NCI-H187 (cell line): ENCODE measurements at regions not wholly inside any gene's neighbourhood (a gene's known extent, or its start where the extent isn't known, plus 50 kb on each side); places are given as distances from the start of the nearest gene placed in this dataset.
"Not testable (repeated sequence)": the region's sequence is repeated elsewhere in the genome, so short reads cannot be mapped to it uniquely, and the experiment has no call there.

Source experiments
- DNase-seq, 2 experiments: peaks; one replicate each; lab custom pipeline; 2025; lab: John Stamatoyannopoulos, UW

DNA sequence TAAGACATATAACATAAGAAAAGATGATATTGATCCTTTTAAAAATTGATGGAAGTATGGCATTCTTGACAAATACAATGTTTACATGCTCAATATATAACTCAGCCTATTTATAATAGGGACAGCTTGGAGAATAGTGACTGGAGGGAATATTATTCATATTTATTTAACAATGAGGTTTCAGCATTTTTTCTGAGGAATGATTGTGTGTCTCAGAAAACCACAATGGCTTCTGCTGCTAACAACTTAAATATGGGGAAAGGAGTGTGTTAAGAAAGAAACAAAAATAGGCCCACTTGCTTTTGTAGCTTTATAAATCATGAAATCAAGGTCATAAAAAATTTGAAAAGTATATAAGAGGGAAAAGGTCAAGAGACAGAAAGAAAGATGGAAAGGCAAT is 163.2 kb upstream of the TBX18 start:
- no peak for DNase-seq

DNA sequence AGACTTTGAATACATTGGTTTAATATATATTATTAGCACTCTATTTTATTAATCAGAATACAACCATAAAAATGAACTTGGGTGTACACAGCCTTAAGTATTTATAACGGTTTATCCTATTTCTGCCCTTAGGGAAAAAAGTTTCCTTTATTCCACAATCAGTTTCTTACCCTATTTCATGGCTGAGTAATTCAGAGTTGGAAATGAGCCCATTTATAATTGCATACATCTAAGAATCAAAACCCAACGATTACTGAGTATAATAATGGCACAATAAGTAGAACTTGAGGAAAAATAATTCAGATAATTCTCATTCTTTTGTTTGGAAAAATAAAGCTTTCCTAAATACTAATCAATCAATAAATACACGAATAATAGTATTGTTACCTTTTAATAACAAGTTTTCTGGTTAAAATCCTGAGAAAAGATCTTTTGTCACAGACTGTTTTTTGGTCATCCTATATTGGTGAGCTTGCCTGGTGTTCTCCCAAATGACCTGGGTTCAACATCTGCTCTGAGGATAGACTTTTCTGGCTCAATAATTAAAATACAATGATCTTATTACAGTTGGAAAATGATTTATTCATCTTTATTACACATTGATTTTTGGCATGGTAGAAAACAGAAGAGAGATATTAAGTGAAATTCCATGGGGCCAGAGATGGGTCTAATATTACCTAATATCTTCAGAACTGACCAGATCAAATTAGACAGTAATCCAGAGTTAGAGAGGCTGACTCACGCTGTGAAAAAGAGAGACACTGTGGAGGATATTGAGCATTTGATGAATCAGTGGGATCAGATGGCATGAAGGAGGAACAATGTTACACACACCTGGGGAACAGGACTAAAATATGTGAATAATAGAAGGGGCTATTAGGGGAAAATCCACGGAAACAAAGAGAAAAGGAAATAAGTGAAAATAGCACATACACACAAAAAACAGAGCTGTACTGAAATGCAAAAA is 162.1 kb upstream of the TBX18 start:
- no peak for DNase-seq

DNA sequence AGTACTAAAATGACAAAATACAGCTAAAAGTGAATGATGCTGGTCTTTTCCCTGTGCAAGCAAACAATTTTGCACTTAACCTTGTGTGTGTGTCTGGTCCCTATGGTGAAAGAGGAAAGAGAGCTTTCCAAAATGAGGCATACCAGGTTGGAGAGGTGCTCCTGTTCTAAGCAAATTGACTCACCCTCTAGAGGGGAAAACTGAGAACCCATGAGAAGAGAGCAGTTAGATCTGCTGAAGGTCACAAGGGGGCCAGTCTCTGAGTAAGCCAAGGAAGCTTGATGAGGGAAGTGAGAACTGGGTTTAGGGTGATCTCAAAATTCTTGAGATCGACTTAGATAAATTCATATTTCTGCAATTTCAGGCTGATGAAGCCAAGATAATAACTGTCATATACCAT is 157.5 kb upstream of the TBX18 start:
- no peak for DNase-seq

DNA sequence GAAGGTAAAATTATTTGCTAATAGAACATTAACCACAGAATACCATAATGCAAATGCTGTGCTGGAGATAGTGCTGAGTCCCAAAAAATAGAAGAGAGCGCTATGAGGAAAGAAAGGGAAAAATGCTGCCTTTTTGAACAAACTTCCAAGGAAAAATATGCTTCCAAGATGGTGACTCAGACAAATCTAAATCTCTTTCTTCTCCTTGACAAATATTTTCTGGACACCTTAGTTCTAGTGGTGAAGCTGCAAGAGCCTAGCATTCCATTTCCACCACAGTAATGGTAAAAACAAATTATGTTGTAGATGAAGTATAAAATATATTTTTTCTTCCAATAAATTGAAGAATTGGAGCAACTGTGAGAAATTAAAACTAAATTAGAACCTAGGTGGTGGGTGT is 155.6 kb upstream of the TBX18 start:
- DNase-seq = no peak

DNA sequence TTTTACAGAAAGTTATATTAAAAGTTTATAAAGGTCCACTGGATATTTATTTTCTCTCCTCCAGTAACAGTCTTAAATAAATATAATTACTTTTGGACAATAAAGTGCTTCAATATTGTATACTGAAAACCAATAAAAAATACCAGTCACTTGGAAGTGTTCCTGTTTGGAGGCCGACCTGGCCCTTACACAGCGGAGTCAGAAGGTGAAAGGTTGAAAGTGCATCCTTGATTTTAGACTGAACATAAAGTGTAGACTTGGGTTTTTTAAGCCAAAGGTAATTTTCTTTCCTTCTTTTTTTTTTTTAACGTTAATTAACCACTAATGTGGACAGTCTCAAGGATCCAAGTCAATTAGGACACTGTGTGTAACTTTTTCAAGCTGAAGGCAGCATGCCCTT is 152.3 kb upstream of the TBX18 start:
- no peak for DNase-seq

DNA sequence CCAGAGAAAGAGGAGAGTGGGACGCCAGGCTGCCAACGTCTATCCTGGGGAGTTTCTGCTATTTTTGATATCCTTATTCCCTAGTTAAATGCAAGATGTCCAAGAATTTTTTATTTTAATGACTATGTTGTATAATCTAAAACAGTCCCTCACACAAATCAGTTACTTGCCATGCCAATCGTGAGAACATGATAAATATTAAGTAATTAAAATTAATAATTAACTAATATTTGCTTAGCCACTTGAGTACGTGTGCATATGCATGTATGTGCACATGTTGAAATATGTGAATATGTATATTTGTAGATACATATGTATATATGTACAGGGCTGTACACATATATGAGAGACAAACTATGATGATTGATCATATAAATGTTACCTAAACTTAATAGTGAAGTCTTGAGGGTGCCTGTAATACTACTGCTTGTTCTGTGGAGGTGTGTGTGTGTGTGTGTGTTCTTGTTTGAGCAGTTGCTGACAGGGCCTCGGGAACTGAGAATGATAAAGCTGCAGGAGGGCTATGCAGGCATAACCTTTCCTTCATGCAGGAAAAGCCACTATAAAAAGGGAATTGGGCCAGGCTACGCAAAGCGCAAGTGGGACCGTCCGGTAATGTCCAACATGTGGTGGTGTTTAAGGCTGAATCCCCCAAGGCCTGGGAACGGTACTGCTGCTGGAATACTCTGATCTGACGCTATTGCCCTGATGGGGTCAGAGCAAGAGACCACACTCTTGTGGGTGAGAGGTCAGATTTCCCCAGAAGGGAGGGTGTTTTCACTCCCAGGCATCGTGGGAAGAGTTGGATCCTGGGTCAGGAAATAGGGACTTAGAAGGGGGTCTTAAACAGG is 148.3 kb upstream of the TBX18 start:
- DNase-seq = no peak

DNA sequence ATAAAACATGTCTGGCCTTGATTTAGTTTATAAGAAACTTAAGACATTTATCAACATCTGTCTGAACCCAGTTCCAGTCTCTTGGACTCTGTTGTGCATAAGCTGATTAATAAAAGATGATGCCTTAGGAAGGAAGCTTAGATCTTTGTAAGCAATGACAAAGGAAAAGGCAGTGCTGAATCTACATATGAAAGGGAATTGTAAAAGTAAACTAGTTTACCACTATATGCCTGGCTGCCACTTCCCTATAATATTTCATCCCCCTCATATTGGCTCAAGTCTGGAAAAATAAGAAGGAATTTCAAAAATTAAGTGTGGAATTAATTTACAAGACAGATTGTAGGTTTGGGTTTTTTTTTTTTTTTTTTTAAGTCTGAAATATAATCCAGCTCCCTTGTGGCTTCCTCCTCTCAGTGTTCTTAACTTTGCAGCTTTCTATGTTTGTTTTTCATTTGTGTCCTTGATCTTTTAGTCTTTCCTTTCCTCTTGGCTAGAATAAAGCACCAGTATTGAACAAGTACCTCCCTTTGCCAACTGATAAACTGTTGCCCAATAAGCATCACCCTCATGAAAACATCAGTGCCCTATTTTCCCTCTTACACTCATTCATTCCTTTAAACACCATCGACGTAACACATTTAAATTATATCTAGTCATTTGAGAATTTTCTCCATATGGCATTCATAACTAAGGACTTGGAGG is 146.7 kb upstream of the TBX18 start:
- no peak for DNase-seq

DNA sequence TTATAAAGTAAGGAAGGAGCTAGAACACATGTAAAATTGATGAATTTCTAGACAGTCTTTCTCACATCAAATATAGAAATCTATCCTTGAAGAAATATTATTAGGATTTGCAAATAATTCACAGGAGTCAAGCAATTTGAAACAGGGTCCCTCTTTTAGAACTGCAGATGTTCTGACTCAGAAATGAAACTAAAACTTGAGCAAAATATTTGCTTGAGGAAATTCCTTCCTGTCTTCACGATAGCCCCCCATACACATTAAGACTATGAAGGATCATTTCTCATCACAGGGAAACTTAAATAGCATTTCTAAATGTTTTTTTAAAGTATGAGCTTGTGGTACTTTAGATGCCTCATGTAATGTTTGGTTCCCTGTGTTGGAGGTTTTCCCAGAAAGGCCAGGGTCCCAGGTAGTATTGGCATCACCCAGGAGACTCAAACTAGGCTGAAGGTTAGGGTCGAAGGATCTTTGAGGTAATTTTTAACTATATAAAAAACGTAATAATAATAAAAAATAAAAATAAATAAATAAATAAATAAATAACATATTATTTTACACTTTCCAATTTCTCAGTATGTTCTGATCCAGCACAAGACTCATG is 144.0 kb upstream of the TBX18 start:
- DNase-seq = no peak

DNA sequence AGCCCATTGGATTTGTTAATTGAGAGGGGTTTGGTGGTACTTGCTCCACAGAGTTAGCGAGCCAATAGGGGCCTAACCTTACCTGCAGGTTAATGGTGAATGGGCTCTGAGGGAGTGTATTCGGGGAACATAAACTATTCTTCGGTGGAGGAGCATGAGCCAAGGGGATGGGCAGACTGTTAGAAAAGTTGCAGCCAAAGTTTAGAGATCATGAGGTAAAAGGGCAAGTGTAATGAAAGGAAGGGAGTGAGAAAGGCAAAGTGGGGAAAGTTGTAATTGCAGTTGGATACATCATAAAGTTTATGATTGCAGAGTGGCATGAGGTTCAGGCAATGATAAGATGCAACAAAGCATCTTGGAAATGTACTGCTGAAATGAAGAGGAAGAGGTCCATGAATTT is 142.1 kb upstream of the TBX18 start:
- no peak for DNase-seq

DNA sequence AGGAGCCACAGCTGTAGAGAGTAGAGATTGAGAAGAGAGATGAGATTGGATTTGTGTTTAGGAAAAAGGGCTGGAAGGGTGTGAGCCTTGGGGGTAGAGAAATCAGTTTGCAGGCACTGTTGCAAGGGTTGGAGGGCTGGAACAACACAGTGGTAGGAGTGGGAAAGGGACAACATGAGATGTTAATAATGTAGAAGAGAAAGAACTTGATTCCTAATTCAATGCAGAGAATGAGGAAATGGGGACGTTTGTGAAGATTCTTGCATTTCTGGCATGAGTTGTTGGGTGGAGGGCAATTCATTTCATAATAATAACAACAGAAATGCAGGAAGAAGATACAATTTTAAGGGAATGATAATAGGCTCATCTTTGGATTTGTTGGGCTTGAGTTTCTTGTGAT is 141.4 kb upstream of the TBX18 start:
- DNase-seq = no peak

DNA sequence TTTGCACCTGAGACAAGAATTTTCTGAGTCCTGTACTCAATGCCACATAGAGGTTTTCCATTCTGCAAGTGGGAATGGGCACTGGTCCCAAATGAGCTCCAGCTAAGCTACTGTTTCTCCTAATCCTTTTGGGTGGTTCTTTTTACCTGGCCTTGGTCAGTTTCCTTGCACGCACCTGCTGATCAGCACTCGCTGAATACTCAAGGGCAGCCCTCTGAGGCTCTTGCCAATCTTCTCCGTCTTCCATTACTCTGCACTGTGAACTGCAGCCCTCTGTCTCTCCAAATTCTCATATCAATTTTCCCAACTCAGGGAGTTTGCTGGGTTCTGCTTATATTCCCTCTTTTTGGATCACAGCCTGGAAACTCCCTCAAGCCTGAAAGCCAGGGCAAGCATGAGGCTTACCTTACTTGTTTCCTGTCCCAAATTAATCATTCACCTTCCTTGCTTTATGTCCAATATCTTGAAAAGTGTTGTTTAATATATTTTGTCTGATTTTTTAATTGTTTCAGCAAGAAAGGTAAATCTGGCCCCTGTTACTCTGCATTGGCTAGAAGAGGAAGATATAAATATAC is 138.0 kb upstream of the TBX18 start:
- DNase-seq = no peak

DNA sequence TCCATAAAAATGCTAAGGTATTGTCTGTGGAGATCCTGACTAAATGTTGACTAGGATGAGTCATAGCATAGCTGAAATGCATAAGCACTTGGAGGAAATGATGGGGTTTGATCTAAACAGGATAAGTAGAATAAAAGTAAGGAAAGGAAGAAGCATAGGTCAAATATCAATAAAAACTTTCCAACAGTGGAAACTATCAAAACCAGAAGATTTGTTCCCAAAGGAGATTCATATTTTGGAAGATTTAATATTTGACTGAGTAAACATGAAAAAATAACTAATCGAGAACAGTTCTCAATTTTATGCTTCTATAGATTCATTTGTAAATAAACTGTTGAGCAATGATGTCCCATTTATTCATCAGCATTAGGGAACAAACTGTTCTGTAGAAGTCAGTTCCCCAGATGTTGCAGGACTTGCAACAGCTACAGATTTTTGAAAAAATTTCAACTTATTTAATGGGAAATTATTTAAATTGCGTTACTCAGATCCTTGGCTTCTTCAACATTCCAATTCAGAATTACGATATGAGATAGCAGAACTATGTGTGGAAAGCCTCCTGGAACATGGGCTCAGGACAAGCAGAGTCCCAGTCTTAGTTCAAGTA is 133.7 kb upstream of the TBX18 start:
- no peak for DNase-seq

DNA sequence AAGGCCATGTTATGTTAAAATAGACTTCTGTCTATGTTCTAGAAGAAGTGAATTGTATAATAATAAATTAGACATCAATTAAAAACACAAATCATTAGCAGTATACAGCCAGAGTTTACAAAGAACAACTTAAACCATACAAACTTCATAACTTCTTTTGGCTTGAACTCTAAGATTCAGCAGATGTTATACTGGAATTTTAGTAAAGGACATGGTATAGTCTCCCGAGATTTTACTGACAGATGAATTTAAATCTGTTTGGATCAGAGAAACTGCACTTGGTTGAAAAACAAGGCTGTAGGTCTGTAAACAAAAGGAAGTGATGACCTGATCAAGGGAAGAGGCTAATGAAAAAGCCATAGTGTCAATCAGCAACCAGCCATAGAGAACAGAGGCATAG is 132.6 kb upstream of the TBX18 start:
- no peak for DNase-seq

DNA sequence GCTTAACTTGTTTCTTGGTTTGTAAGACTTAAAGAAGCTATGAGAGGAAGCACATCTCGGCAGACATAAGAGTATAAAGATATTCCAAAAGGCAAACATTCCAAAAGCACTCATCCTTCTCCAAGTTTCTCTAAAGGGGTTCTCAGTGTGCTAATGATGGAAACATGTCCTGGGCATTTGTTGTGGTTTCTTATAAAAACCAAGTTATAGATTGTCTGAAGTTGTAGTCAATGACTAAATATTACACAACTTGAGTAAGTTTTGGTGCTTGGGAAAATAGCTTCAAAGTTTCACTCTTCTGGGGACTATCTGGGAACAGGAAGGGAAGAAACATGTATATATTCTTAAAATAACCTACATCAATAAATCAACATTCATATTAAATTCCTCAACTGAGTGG is 128.3 kb upstream of the TBX18 start:
- no peak for DNase-seq

DNA sequence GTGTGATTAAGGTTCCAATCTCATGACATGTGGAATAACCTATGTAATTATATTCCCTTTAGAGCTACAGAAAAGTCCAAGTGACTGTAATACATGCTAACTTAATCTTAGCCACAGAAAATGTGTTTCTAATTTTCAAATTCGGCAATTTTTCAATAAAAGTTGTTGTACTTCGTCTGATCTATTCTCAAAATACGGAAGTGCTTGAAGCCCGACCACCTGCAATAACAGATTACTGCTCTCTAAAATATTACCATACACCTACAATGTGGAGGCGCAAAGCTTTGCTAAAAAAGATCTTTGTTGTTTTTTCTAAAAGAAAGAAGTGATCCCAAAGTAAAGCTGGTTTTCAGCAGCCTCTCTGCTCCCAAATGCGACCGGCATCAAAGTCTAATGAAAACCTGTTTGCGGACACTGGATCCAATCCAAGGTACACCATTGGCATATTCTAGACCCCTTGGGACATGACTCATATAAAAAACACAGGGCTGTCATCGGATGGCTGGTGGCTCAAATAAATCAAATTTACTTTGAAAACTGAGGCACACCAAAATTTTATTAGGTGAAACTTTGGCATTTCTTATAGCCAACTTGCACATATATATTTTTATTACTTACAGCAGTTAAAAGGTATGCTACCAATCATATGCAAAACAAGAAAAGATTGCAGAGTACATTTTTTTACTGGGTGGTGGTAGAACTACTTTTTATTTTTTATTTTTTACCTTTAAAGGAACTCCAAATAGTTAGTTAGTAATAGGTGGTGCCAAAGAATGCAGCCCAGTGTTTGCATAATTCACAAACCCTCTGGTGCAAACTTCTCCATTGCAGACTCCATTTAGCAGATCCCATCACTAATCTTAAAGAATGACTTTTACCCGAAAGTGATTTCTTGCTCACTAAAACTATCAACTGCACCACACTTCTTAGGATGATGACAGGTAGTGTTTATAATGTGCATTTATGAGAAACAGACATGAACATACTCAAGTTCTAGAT is 118.7 kb upstream of the TBX18 start:
- DNase-seq = no peak

DNA sequence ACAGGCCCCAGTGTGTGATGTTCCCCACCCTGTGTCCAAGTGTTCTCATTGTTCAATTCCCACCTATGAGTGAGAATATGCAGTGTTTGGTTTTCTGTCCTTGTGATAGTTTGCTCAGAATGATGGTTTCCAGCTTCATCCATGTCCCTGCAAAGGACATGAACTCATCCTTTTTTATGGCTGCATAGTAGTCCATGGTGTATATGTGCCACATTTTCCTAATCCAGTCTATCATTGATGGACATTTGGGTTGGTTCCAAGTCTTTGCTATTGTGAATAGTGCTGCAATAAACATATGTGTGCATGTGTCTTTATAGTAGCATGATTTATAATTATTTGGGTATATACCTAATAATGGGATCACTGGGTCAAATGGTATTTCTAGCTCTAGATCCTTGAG is 115.0 kb upstream of the TBX18 start:
- not testable (repeated sequence) for DNase-seq

DNA sequence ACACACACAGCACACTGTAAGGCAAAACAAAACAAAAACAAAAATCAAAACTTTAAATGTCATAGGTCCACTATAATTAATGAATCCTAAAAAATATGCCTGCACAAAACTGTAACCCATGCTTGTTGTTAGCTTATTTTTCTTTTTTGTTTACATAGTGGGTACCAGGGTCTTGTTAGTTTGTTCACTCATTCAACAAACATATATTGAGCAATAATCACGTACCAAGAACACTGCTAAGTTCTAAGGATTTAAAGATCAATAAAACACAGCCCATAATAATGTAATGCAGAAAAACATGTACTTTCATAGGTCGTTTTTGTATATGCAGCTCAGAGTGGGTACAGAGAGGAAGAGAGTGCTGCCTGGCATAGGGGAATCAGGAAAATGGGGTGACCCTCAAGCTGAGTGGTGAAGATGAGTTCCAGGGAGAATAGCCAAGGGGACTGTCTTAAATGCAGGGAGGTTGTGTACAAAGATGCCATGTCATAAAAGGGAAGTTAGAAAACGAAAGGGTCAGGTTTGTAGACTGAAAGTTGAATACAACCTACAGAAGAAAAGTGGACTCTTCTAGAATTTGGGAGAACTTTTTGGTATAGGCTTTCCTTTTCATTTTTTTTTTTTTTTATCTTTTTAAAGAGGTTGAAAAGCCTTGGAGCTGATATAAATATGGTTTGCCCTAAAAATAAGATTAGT is 113.3 kb upstream of the TBX18 start:
- DNase-seq = no peak

DNA sequence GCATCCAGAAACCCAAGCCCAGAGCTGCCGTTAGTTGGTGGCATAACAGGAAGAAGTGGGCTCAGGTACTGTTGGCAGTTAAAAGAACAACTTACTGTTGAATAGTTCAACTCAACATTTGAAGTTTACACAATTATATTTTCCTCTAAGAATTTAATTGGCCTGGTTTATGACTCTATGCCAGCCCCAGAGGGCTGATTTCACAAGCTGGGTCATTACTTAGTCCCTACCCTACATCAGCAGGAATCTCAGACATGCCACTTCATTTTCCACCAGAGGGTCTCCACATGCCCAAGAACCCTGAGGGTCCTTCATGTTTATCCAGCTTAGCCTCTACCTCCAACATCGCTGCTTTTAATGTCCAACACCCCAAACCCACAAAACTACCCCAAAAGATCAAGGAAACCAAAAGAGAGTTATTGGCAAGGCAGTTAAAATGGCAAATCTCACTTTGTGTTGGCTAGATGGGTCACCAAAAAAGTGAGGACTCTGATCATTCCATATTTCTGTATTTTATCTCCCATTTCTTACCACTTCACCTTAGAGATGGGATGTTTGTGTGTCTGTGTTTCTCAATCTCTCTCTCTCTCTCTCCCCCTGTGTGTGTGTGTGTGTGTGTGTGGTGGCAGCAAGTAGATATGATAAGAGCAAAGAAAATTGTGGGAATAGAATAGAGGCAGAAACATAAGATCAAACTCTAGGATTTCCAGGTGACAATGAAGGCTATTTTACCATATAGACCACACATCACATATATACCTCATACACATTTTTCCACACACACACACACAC is 112.5 kb upstream of the TBX18 start:
- DNase-seq = no peak
